Activated naive CD4-positive, alpha-beta T cell treated with anti-CD3 and anti-CD28 coated beads, Interleukin-2, amount 50 U/mL, for 16 hours (primary cell): ENCODE measurements at regions not wholly inside any gene's neighbourhood (a gene's known extent, or its start where the extent isn't known, plus 50 kb on each side); places are given as distances from the start of the nearest gene placed in this dataset.

ENCODE experiments used
- DNase-seq: peaks from one replicate; pipeline ENCODE4 v3.0.0-alpha.2; 2020

DNA sequence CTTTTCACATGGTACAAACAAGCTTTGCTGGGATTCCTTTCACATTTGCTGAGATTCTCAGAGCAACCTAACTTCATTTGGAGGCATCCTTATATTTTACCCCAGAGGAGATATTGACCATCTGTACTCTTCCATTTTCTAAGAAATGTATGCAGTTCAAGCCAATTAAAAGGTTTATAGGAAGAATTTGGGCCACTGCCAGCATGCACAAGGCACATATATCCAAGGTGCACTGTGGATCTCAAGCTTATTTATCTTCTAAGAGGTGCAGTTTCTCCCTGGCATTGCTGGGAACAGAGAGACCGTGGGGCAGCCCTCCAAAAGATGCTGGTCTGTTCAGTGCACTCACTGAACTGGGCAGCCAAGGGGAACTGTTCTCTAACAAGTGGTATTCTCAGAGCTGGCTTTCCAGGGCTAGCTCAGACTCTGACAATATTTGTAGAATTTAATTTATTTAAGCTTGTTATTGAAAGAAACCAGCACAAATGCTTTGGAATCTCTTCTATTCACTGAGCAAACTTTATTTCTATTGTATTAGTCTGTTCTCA, 213.3 kb downstream of the TENT4A start:
- DNase-seq = no peak

DNA sequence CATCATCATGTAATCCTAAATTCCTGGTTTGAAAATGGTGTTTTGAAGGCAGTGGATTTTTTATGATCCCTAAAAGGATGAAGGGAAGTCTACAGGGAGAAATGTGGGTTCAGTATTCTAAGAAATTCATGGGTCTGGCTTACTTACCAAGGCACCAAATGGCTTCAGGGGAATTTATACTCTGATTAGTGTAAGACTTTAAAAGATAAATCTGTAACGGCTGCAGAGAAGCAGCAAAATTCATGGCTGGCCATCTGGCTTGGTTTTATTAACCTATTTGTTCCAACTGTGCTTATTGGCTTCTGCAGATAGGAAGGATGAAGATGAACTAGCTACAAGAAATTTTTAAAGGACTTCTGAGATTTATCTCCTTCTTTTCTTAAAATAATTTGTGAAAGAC, 222.8 kb downstream of the TENT4A start:
- DNase-seq = no peak

- no peak for DNase-seq
Measured at GRCh38 chr5:6937677-6938076, 224.4 kb downstream of the TENT4A start.

GRCh38 chr5:6941631-6942030, 228.4 kb downstream of the TENT4A start:
- no peak for DNase-seq

GRCh38 chr5:6943197-6944112, 230.2 kb downstream of the TENT4A start:
- no peak for DNase-seq

- DNase-seq = no peak
Measured at GRCh38 chr5:6948562-6948961, 235.3 kb downstream of the TENT4A start.

- no peak for DNase-seq
Measured at GRCh38 chr5:6949230-6949629, 236.0 kb downstream of the TENT4A start.

DNA sequence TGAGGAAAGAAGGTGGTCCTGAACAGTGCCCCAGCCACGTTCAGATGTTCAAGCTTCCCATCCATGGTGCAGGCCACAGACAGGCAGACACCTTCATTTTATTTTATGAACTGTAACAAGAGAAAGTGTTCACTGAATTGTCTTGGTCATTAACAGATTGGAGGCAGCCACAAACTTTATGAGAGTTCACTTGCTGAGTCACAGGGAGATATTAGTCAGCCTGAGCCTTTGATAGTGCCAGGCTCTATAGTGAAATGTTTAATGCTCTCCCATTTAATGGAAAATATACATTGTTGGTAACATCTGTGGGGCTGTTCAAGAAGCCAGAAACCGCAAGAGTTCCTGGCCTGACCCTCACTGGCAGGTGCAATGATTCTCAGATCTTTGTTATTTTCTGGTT, 237.0 kb downstream of the TENT4A start:
- no peak for DNase-seq

DNA sequence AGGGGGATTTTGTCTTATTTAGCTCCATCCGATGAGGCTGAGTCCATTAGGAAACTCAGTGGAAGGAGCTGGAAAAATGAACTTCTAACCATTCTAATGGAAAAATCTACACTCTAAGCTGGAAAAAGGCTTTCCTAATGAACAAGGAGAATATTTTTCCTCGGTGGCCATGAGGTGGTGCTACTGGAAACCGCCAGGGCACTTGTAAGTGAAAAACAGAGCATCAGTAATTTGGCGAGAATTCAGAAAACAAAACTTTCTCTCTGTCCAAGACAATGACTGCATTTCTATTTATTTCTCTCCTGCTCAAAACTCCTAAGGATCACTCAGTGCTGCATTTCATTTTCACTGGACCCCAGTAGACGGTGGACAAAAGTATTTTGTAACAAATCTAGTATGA, 237.6 kb downstream of the TENT4A start:
- DNase-seq = no peak

- no peak for DNase-seq
Measured at GRCh38 chr5:6961123-6961522, 247.9 kb downstream of the TENT4A start.

GRCh38 chr5:6961837-6962635, 248.8 kb downstream of the TENT4A start:
- DNase-seq = no peak

- no peak for DNase-seq
Measured at GRCh38 chr5:6976971-6977370, 263.7 kb downstream of the TENT4A start.

DNA sequence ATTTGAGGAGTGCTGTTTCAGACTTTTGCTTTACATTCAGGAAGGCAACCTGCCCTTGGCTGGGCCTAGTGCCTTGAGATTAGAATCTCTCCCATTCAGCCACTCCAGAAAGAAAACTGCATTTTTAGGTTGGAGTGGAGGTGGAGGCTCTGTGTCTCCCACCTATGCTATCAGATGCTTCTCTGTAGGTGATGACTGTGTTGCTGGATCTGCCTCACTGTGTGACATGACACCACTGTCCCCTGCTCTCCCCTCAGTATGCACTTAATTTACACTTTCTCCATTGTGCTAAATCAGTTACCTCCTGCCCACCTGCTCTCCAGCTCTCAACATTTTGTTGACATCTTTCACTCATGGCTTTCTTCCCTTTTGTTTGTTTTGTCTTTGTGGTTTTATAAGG, 265.8 kb downstream of the TENT4A start:
- no peak for DNase-seq

DNA sequence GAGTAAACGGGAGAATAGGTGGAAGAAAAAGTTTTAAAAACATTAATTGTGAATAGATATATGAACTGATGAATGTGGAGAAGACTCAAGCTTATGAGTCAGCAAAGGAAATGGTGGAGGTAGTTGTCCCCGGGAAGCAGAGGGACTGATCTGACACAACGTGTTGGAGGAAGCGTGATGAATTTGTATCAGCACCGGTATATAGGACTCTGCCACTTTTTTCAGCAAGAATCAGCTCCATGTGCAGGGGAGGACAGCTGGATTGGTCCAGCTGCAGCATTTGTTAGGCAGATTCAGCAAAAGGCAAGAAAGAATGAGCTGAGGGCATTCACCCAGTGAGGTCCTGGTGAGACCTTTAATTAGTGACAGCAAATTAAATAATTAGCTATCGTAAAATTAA, 276.0 kb downstream of the TENT4A start:
- DNase-seq = no peak

GRCh38 chr5:6994097-6994496, 280.9 kb downstream of the TENT4A start:
- no peak for DNase-seq

DNA sequence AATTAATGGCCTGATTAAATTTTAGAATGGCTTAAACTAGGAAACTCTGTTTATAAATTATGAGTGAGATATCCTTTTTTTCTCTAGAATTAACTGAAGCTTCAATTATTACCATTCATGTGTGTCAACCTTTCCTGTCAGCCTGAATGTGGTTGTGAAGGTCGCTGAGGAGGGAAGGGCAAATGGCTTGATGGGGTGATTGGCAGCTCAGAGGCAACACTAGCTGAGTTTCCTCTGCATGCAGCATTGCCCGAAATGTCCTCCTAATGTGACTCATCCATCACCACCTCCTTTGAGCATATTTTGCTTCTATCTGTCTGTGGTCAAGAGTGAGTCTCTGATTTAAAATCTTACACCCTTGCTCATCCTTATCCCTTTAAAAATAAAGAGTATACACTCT, 281.9 kb downstream of the TENT4A start:
- no peak for DNase-seq

GRCh38 chr5:7000310-7000709, 287.1 kb downstream of the TENT4A start:
- no peak for DNase-seq

DNA sequence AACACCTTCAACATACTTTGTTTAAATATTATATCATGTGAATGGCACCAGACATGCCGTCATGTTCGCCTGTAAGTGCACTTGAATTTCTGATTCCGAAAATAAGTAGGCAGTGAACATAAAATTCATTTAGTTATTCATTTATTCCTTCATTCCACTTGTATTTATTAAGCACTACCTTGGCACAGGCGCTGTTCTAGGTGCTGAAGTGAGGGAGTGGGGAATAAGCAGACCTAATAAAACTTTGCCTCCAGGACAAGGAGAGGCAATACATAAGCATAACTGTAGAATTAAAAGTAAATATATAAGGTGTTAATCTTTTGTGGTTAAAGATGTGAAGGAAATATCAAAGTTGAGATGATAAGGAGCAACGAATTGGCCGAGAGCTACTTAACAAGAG, 297.4 kb downstream of the TENT4A start:
- DNase-seq = no peak

- no peak for DNase-seq
Measured at GRCh38 chr5:7012057-7012456, 298.8 kb downstream of the TENT4A start.

GRCh38 chr5:7014611-7015010, 301.4 kb downstream of the TENT4A start:
- no peak for DNase-seq

- no peak for DNase-seq
Measured at GRCh38 chr5:7015586-7016256, 302.5 kb downstream of the TENT4A start.

- no peak for DNase-seq
Measured at GRCh38 chr5:7016999-7017747, 303.9 kb downstream of the TENT4A start.

DNA sequence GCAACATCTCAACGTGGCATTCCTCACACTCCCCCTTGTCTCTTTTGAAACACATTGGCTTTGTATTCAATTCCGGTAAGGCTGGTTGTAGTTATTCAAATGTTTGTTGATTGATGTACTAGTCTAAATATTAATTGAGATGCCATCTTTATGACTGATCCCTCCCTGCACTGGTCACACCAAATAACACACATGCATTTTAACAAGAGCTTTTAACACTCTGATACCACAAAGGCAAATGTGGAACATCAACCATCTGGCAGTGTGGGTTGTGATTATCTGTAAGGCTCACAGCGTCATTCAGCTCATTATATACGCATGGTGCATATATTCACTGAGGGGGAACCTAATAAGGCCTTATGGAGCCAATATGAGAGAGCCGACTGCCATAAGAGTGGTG, 305.0 kb downstream of the TENT4A start:
- DNase-seq = no peak
